ENCODE measurements at regions not wholly inside any gene's neighbourhood (a gene's known extent, or its start where the extent isn't known, plus 50 kb on each side); places are given as distances from the start of the nearest gene placed in this dataset.
A peak's percentile ranks its signal among the peaks of the same experiment; 100 is the strongest.

- Histone ChIP-seq H3K4me1 (replicated peaks in 1 of 2) (peaks cover 0 to 3% of the 10 kb centered on the region in 2 donors), H3K9me3 (replicated peaks in 1 of 3) (no peaks in the 10 kb centered on the region), H3K27me3 (no peaks in the 10 kb centered on the region), H3K27ac (no peak overlapping the region), H3K36me3 (replicated peaks in 1 of 2) (no peaks in the 10 kb centered on the region), H3K4me3 (no peak overlapping the region)
- WGBS, 4 donors, result 75 to 100% (median 91%) methylated on average over 1 of the region's 1 CpG
- intact Hi-C loops (cut with DNase I), result no loop called here
- DNase-seq, result no peak
- TF ChIP-seq POLR2A (IDR thresholded peaks at IDR 0.05) (no peak), CTCF (IDR thresholded peaks at IDR 0.05) (no peak)
These were observed 193.9 kb upstream of the RASGEF1B start for GRCh38 chr4:81665649-81666048.

- intact Hi-C loops (cut with DNase I), result no loop called here
- no peak overlapping the region for H3K27ac ChIP-seq
- H3K4me3 ChIP-seq, result no peak overlapping the region
- H3K9me3 ChIP-seq (replicated peaks in 1 of 3), result no peaks in the 10 kb centered on the region
- no peak for TF ChIP-seq CTCF (IDR thresholded peaks at IDR 0.05)
- no peak for TF ChIP-seq POLR2A (IDR thresholded peaks at IDR 0.05)
- no peak for DNase-seq
- no peaks in the 10 kb centered on the region for H3K36me3 ChIP-seq (replicated peaks in 1 of 2)
- no peaks in the 10 kb centered on the region for H3K27me3 ChIP-seq
- H3K4me1 ChIP-seq (replicated peaks in 1 of 2), result peaks cover 0 to 3% of the 10 kb centered on the region in 2 donors
These were observed 193.3 kb upstream of the RASGEF1B start for GRCh38 chr4:81665045-81665444.

- no peak for TF ChIP-seq POLR2A (IDR thresholded peaks at IDR 0.05)
- TF ChIP-seq CTCF (IDR thresholded peaks at IDR 0.05), result no peak
- no peak for DNase-seq
- Histone ChIP-seq H3K4me1 (replicated peaks in 1 of 2) (peaks cover 0 to 3% of the 10 kb centered on the region in 2 donors), H3K4me3 (no peak overlapping the region), H3K27ac (no peak overlapping the region), H3K36me3 (replicated peaks in 1 of 2) (no peaks in the 10 kb centered on the region), H3K27me3 (no peaks in the 10 kb centered on the region), H3K9me3 (replicated peaks in 1 of 3) (no peaks in the 10 kb centered on the region)
- WGBS, 4 donors, result 52 to 68% (median 57%) methylated on average over 4 of the region's 4 CpGs
- intact Hi-C loops (cut with DNase I), result no loop called here
These were observed 192.4 kb upstream of the RASGEF1B start for GRCh38 chr4:81664079-81664478.

- Histone ChIP-seq H3K36me3 (replicated peaks in 1 of 2) (no peaks in the 10 kb centered on the region), H3K4me1 (replicated peaks in 1 of 2) (peaks cover 0 to 3% of the 10 kb centered on the region in 2 donors), H3K9me3 (replicated peaks in 1 of 3) (no peaks in the 10 kb centered on the region), H3K27me3 (no peaks in the 10 kb centered on the region), H3K4me3 (no peak overlapping the region), H3K27ac (no peak overlapping the region)
- DNase-seq, result peak in 1 of 7 donors; percentile 5
- intact Hi-C loops (cut with DNase I), result no loop called here
- WGBS, 4 donors, result 63 to 77% (median 70%) methylated on average over 2 of the region's 2 CpGs
- TF ChIP-seq CTCF (IDR thresholded peaks at IDR 0.05), result no peak
- no peak for TF ChIP-seq POLR2A (IDR thresholded peaks at IDR 0.05)
These were observed 191.7 kb upstream of the RASGEF1B start for GRCh38 chr4:81663368-81663767.
